KMS-11 (cell line): ENCODE measurements at regions not wholly inside any gene's neighbourhood (a gene's known extent, or its start where the extent isn't known, plus 50 kb on each side); places are given as distances from the start of the nearest gene placed in this dataset.

Source experiments
- H2AFZ ChIP-seq: fragments of 200-600 bp; sonication (generic); 2 replicates; pipeline ENCODE4 v1.6.1; 2016; ENCODE audit warnings: antibody characterized with exemption, mixed run types, low read depth
- H3K27ac ChIP-seq: fragments of 200-600 bp; sonication (generic); 2 replicates; pipeline ENCODE4 v1.6.1; 2016; ENCODE audit warnings: mild to moderate bottlenecking, mixed run types
- H3K27me3 ChIP-seq: fragments of 200-600 bp; sonication (generic); 2 replicates; pipeline ENCODE4 v1.6.1; 2017; ENCODE audit warnings: mild to moderate bottlenecking, low read depth, mixed run types, moderate library complexity; ENCODE audit not compliant: insufficient read depth
- H3K36me3 ChIP-seq: fragments of 200-600 bp; sonication (generic); 2 replicates; pipeline ENCODE4 v1.6.1; 2017; ENCODE audit warnings: mild to moderate bottlenecking, mixed run types; ENCODE audit not compliant: insufficient read depth
- H3K4me1 ChIP-seq: fragments of 200-600 bp; sonication (generic); 2 replicates; pipeline ENCODE4 v1.6.1; 2016; ENCODE audit warnings: mild to moderate bottlenecking, low read depth, mixed run types; ENCODE audit not compliant: poor library complexity, severe bottlenecking
- H3K4me2 ChIP-seq: fragments of 200-600 bp; sonication (generic); 2 replicates; pipeline ENCODE4 v1.7.0; 2016; ENCODE audit warnings: mild to moderate bottlenecking, mixed run types
- H3K4me3 ChIP-seq: fragments of 200-600 bp; sonication (generic); IDR thresholded peaks from 2 replicates; pipeline ENCODE4 v1.6.1; 2017; ENCODE audit warnings: low read depth, low read length, mixed read lengths; ENCODE audit not compliant: insufficient read depth
- H3K79me2 ChIP-seq: fragments of 200-600 bp; sonication (generic); 2 replicates; pipeline ENCODE4 v1.6.1; 2016; ENCODE audit warnings: low read depth, mixed run types; ENCODE audit not compliant: insufficient read depth
- H3K9ac ChIP-seq: fragments of 200-600 bp; sonication (generic); 2 replicates; pipeline ENCODE4 v1.6.1; 2016; ENCODE audit warnings: mild to moderate bottlenecking, mixed run types
- H4K20me1 ChIP-seq: fragments of 200-600 bp; sonication (generic); 2 replicates; pipeline ENCODE4 v1.6.1; 2016; ENCODE audit warnings: mild to moderate bottlenecking, mixed run types; ENCODE audit not compliant: insufficient read depth
- CTCF ChIP-seq: fragments of 200-600 bp; sonication (generic); conservative IDR thresholded peaks from 2 replicates; pipeline ENCODE4 v1.6.1; 2017; ENCODE audit warnings: low read depth, mild to moderate bottlenecking, antibody characterized with exemption, low read length, moderate library complexity, mixed read lengths

GRCh38 chr12:25806271-25806670 is 152.2 kb upstream of the RASSF8 start:
- no peak overlapping the region for H2AFZ ChIP-seq
- TF ChIP-seq CTCF, result no peak
- no peaks in the 10 kb centered on the region for H4K20me1 ChIP-seq
- no peaks in the 10 kb centered on the region for H3K79me2 ChIP-seq
- no peak overlapping the region for H3K9ac ChIP-seq
- H3K4me1 ChIP-seq, result peaks cover 7% of the 10 kb centered on the region
- H3K36me3 ChIP-seq, result no peaks in the 10 kb centered on the region
- H3K27ac ChIP-seq, result no peak overlapping the region
- H3K4me2 ChIP-seq, result no peak overlapping the region
- no peak overlapping the region for H3K4me3 ChIP-seq
- H3K27me3 ChIP-seq, result no peaks in the 10 kb centered on the region

GRCh38 chr12:25808604-25809003 is 149.9 kb upstream of the RASSF8 start:
- Histone ChIP-seq H3K4me2 (no peak overlapping the region), H3K9ac (no peak overlapping the region), H3K4me1 (peaks cover 19% of the 10 kb centered on the region), H2AFZ (no peak overlapping the region), H3K27me3 (no peaks in the 10 kb centered on the region), H3K79me2 (no peaks in the 10 kb centered on the region), H4K20me1 (no peaks in the 10 kb centered on the region), H3K4me3 (no peak overlapping the region), H3K36me3 (no peaks in the 10 kb centered on the region), H3K27ac (no peak overlapping the region)
- TF ChIP-seq CTCF, result no peak

DNA sequence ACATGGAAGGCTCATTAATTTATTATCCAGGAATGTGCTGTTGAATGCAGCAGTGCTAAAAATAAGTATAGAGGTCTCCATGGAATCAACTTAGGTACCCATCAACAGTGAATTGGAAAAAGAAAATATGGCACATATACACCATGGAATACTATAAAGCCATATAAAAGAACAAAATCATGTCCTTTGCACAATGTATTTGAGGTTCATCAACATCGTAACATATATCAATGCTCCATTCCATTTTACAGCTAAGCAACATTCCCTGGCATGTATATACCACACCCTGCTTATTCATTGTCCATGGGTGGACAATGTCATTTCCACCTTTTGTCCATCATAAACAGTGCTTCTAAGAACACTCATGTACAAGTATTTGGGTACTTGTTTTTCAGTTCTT is 147.8 kb upstream of the RASSF8 start:
- no peak overlapping the region for H3K9ac ChIP-seq
- TF ChIP-seq CTCF, result no peak

DNA sequence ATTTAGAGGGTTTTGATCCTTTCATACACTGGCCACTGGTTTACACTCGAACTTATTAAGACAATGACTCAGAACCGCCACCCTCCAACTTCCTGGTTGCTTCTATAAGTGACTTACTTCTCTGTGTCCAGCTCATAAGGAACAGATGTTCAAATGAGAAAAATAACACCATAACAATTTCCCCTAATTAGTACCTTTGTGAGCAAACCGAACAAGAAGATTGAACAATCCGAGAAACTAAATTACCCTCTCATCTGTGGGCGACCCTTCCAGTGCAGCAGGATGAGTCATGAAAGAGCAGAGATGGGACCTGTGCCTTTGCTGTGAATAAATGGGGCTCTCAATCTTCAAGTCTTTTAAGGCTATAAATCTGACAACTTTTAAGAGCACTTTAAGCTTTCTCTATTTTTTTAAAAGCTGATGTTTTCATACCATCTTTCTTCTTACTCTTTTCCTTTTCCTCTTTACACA is 146.8 kb upstream of the RASSF8 start:
- Histone ChIP-seq H3K4me1 (peaks cover 19% of the 10 kb centered on the region), H3K4me2 (peak overlapping the region; percentile 14; the same call in 1 of the 2 replicates), H3K27me3 (no peaks in the 10 kb centered on the region), H3K79me2 (no peaks in the 10 kb centered on the region), H3K9ac (no peak overlapping the region), H4K20me1 (no peaks in the 10 kb centered on the region), H3K36me3 (no peaks in the 10 kb centered on the region), H3K4me3 (no peak overlapping the region), H3K27ac (no peak overlapping the region), H2AFZ (no peak overlapping the region; the same call in 1 of the 2 replicates)
- no peak for TF ChIP-seq CTCF

More for the DNA sequence above, 147.8 kb upstream of the RASSF8 start:
- Histone ChIP-seq H3K4me1 (peaks cover 19% of the 10 kb centered on the region), H3K4me3 (no peak overlapping the region), H3K27ac (no peak overlapping the region), H2AFZ (no peak overlapping the region), H3K27me3 (no peaks in the 10 kb centered on the region), H3K36me3 (no peaks in the 10 kb centered on the region), H3K4me2 (no peak overlapping the region), H4K20me1 (no peaks in the 10 kb centered on the region), H3K79me2 (no peaks in the 10 kb centered on the region)
